Fibroblast of lung (primary cell): ENCODE measurements at regions not wholly inside any gene's neighbourhood (a gene's known extent, or its start where the extent isn't known, plus 50 kb on each side); places are given as distances from the start of the nearest gene placed in this dataset.

Source experiments
- CTCF ChIP-seq, 2 donors: IDR thresholded peaks in 1 of 2; conservative IDR thresholded peaks in 1 of 2; 1 replicate in 1 of 2; 2 replicates in 1 of 2; pipeline ENCODE4 v1.5.1; 2011 to 2012; ENCODE audit warnings: low read length in 2 of 2, control low read depth in 1 of 2, inconsistent platforms in 1 of 2, low read depth in 1 of 2, mild to moderate bottlenecking in 1 of 2
- EZH2 ChIP-seq: IDR thresholded peaks from 2 replicates; pipeline ENCODE4 v1.5.1; 2012; ENCODE audit warnings: low read length, control low read depth, mild to moderate bottlenecking; ENCODE audit errors: missing control alignments

GRCh38 chr22:48658246-48658645 is 1169.4 kb downstream of the BRD1 start:
- TF ChIP-seq CTCF (conservative IDR thresholded peaks at IDR 0.05 in 1 of 2, IDR thresholded peaks at IDR 0.05 in 1 of 2; ENCODE audit: low read depth in 1 of 2, low read length in 2 of 2) (no peak), EZH2 (no peak)
